ENCODE measurements at regions not wholly inside any gene's neighbourhood (a gene's known extent, or its start where the extent isn't known, plus 50 kb on each side); places are given as distances from the start of the nearest gene placed in this dataset.
"Not testable (repeated sequence)": the region's sequence is repeated elsewhere in the genome, so short reads cannot be mapped to it uniquely, and the experiment has no call there.

DNA sequence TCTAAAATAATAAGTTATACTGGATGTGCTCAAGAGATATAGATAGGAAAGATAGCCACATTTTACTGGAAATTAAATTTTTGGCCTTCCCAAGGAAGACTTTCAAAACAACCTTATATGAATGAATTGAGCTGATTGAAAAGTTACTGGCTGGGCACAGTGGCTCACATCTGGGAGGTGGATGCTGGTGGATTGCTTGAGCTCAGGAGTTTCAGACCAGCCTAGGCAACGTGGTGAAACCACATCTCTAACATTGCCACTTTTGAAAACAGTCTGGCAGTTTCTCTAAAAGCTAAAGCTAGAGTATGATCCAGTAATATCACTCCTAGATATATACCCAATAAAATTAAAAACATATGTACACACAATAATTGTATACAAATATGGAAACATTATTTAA lies 231.4 kb upstream of the POU1F1 start:
- in situ Hi-C loops (cut with HindIII; ENCODE audit: low sequenced_read_pairs): loop anchor here (25.0 kb wide), 1 partner anchor 220 kb away; the partner anchor contains the start of gene POU1F1

DNA sequence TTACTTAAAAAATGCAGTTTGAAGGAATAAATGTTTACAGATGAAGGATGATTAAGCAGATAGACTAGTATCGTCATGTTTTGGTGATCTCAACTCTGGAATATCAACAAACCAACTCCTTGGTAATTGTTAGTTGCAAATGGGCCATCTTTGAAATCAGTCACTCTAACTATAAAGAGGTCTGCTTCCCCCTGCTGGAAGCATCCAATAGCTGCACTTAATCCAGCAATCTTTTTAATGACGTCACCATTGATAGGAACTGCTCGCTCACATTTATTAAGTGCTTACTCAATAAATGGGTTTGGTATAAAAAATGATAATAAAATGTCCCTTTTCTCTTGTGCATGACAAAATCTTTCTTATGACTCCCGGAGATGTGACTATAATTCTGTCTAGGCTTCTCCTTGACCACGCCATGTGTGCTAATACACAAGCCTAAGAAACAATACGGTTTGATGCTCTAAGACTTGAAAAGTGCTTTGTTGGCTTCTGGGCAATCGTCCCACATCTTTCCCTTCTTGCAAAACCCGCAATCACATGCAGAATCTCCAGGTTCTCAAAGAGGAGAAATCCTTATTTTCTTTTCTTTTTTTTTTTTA lies 227.6 kb upstream of the POU1F1 start:
- in situ Hi-C loops (cut with HindIII; ENCODE audit: low sequenced_read_pairs): loop anchor here (25.0 kb wide), 1 partner anchor 217 kb away; the partner anchor contains the start of gene POU1F1

DNA sequence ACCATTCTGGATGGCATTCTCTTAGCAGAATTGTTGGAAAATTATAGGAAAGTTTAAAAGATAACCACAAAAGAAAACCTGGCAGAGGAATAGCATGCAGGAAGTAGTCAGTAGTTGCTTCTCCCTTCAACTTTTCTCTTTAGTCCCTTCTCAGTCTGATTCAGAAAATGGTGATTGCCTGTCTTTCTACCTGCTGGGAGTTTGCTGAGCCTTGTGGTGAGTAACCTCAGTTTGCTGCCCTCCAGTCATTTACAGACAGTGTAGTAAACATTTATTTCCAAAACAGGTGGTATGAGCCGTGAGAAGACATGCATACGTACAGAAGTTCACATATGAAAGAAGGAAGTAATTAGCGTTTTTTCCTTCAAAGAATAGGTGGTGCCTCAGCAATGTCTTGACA lies 224.7 kb upstream of the POU1F1 start:
- in situ Hi-C loops (cut with HindIII; ENCODE audit: low sequenced_read_pairs): loop anchor here (25.0 kb wide), 1 partner anchor 214 kb away; the partner anchor contains the start of gene POU1F1

DNA sequence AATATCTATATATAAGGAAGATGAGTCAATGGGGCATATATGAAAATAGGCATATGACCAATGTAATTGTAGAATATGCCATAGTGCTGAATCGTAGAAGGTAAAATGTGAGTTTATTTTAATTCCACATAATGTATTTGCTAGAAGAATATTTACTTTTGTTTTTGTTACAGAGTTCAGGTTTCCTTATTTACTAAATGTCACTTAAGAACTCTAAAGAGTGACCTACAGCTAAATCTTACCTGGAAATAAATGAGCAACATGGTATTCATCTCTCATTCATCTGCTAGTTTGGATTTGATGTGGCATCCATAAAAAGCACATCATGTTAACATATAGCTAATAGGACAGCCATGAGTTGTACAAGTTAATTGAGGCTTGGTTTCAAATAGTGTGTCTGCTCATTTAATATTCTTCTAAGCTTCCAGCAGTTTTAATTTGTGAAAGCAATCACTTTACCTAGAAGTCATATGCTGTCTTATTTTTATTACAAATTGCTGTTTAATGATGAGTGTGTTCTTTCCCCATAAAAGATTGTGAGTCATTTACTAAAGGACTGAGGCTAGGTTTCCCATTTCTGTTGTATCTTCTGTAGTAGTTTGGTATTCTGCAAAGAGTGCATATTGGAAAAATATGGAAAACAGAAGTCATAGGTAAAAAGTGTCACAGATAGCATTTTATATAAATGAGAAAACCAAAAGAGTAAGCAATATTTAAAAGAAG lies 222.1 kb upstream of the POU1F1 start:
- in situ Hi-C loops (cut with HindIII; ENCODE audit: low sequenced_read_pairs): no loop called here

DNA sequence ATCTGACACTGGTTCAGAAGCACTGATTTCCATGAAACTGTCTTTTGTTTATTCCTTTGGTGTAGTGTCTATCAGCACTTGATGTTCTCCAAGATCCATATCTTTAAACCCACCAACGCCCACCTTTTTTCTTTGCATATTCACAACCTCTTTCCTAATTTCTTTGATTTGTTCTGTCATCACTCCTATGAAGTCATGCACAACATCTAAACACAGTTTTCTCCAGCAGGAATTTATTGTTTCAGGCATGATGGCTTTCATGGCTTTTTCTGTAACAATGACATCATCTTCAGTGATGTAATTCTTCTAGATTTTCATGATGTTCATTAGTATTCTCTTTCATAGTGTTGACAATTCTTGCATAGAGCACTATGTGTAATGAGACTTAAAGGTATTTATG lies 219.6 kb upstream of the POU1F1 start:
- in situ Hi-C loops (cut with HindIII; ENCODE audit: low sequenced_read_pairs): no loop called here

DNA sequence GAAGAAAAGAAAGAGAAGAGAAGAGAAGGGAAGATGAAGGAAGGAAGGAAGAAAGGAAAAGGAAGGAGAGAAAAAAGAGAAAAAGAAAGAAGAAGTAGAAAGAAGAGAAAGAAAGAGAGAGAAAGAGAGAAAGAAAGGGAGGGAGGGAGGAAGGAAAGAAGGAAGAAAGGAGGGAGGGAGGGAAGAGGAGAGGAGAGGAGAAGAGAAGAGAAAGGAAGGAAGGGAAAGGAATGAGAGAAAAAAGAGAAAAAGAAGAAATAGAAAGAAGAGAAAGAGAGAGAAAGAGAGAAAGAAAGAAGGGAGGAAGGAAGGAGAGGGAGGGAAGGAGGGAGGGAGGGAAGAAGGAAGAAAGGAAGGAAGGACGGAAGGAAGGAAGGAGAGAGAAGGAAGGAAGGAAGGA lies 217.9 kb upstream of the POU1F1 start:
- in situ Hi-C loops (cut with HindIII; ENCODE audit: low sequenced_read_pairs): no loop called here

DNA sequence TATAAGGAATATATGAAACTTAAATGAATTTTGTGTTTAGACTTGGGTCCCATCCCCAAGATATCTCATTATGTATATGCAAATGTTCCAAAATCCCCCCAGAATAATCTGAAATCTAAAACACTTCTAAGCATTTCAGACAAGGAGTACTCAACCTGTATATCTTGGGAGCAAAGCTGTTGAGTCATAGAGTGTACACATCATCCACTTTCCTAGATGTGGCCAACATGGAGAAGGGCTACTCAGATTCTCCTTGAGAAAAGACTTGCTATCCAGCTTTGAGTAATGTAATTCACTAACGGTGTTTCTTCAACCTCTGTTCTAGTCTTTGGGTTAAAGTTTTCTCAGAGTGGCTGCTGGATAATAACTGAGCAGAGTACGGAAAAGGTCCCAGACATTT lies 215.5 kb upstream of the POU1F1 start:
- in situ Hi-C loops (cut with HindIII; ENCODE audit: low sequenced_read_pairs): no loop called here

DNA sequence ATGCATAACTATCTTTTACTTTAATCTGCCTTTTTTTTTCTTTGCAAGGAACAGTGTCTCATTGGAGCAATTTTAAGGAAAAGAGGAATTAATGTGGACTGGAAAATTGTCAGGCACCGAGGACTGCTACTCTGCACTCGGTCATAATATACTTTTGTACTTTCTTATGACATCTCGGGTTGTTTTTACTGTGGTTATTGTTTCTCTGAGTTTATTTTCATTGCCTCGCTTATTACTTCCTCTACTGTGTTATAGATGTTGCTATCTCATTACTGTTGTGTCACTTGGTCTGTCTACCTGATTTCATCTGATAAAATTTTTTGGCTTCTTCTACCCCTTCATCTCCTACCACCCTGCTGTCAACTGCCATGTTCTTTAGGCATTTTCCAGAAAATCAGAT lies 213.5 kb upstream of the POU1F1 start:
- in situ Hi-C loops (cut with HindIII; ENCODE audit: low sequenced_read_pairs): no loop called here

DNA sequence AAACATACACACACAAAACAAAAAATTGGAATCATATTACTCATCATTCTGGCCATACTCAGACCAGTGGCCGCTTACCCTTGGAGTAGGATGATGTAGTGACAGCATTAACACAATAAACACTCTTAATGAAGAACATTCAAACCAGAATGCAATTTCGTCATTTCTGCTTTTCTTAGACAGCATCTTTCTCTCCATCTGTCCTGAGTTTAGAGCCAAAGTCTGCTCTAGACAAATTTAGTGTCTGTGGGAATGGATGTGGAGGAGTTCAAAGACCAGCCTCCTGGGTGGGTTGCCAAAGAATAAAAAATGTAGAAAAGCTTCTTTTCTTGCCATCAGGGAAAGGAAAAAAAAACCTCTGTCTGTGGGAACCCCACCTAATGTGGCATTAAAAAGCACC lies 212.4 kb upstream of the POU1F1 start:
- in situ Hi-C loops (cut with HindIII; ENCODE audit: low sequenced_read_pairs): no loop called here

DNA sequence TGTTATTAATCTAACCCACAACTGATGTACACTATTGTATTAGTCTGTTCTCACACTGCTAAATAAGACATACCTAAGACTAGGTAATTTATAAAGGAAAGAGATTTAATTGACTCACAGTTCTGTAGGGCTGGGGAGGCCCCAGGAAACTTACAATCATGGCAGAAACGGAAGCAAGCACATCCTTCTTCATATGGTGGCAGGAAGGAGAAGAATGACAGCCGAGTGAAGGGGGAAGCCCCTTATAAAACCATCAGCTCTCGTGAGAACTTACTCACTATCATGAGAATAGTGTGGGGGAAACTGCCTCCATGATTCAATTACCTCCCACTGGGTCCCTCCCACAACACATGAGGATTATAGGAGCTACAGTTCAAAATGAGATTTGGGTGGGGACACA lies 210.3 kb upstream of the POU1F1 start:
- in situ Hi-C loops (cut with HindIII; ENCODE audit: low sequenced_read_pairs): not testable (repeated sequence)

DNA sequence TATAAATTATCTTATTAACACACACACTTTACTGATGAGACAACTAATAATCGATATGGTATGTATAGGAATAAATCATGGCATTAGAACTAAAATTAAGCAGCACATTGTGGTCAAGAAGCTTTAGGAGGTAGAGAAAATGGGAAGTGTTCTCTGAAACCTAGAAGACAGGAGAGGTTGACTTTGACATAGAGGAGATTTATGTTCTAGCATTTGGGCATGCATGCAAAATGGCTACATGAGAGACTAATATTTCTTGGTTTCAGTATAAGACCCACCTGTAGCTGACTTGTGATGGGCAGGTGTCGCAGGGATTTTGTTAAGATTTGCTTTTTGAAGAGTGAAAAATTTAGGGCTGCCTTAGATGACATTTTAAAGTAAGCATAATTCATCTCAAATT lies 209.7 kb upstream of the POU1F1 start:
- in situ Hi-C loops (cut with HindIII; ENCODE audit: low sequenced_read_pairs): no loop called here

DNA sequence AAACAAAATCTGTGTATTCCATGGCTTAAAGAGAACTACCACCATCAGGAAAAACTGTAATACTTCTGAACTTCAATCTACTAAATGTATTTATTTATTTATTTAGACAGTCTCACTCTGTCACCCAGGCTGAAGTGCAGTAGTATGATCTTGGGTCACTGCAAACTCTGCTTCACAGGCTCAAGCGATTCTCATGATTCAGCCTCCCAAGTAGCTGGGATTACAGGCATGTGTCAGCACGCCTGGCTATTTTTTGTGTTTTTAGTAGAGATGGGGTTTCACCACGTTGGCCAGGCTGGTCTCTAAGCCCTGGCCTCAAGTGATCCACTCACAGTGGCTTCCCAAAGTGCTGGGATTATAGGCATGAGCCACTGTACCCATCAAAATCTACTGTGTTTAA lies 202.3 kb upstream of the POU1F1 start:
- in situ Hi-C loops (cut with HindIII; ENCODE audit: low sequenced_read_pairs): no loop called here

DNA sequence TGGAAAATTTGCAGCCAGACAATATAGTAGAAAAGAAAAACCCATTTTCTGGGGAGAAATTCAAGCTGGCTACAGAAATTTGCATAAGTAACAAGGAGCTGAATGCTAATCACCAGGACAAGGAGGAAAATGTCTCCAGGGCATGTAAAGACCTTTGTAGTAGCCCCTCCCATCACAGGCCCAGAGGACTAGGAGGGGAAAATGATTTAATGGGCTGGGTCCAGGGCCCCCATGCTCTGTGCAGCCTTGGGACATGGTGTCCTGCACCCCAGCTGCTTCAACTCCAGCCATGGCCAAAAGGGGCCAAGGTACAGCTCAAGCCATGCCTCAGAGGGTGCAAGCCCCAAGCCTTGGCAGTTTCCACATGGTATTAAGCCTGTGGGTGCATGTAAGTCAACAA lies 197.6 kb upstream of the POU1F1 start:
- in situ Hi-C loops (cut with HindIII; ENCODE audit: low sequenced_read_pairs): no loop called here

DNA sequence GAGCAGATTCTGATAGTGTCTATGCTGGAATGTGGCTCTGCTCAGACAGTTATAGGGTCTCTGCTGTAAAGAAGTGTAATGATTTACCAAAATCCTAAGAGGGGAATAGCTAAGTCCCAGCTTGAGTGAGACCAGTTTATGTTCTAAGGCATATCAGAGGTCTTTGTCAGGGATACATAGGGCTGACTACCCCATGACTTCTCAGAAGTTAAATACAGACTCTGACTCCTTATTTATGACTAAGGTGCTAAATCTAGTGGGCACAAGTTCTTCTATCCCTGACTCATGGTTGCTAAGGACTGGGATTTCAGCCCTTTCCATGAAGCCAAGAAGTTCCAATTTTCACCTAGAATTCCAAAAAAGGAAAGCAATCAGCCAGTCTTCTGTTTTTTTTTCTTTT lies 192.6 kb upstream of the POU1F1 start:
- in situ Hi-C loops (cut with HindIII; ENCODE audit: low sequenced_read_pairs): no loop called here

DNA sequence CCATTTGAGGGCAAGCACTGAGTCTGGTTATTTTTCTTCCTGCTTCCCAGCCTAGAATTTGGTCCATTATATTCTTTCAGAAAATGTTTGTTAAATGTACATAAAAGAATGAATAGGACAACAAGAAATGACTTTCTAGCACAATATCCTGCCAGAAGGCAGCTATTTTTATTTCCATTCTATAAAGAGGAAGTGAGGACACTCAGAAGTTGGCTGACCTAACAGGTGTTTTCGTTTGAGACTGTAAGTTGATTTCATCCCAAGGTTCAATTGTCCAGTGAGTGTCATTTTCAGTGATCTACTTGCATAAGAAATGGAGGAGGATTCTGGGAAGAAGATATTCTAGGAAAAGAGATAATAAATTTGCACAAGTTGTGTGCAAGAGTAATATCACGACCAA lies 191.9 kb upstream of the POU1F1 start:
- in situ Hi-C loops (cut with HindIII; ENCODE audit: low sequenced_read_pairs): no loop called here

DNA sequence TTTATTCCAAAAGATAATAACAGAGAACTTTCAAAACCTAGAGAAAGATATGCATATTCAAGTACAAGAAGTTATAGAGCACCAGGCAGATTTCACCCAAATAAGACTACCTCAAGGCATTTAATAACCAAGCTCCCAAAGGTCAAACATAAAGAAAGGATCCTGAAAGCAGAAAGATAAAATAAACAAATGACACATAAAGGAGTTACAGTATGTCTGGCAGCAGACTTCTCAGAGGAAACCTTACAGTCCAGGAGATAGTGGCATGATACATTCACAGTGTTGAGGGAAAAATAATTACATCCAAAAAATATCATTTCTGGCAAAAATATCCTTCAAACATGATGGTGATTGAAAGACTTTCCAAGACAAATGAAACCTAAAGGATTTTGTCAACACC lies 185.8 kb upstream of the POU1F1 start:
- in situ Hi-C loops (cut with HindIII; ENCODE audit: low sequenced_read_pairs): no loop called here

DNA sequence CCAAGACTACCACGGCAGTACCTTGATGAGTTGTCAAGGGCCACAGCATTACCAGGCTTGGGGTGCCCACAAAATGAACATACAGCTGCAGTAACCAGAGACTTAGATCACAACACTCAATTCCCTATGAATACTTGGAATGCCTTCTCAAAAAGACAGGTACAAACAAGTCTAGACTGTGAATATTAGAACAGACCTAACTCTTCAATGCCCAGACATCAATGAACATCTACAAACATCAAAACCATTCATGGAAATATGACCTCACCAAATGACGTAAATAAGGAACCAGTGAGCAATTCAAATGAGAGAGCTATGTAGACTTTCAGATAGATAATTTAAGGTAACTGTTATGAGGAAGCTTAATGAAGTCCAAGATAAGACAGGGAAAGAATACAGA lies 185.1 kb upstream of the POU1F1 start:
- in situ Hi-C loops (cut with HindIII; ENCODE audit: low sequenced_read_pairs): no loop called here

DNA sequence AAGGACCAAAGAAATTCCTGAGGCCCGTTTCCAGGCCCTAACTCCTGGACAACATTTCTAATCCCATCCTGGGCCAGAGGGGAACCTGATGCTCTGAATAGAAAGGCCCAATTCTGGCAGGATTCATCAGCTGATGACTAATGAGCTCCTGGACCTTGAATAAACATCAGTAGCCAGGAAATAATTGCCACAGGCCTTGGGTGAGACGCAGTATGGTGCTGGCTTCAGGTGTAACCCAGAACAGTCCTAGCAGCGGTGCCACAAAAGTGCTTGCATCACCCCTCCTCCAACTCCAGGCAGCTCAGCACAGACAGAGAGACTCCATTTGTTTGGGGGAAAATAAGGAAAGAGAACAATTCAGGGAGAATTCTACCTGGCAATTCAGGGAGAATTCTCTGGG lies 184.7 kb upstream of the POU1F1 start:
- in situ Hi-C loops (cut with HindIII; ENCODE audit: low sequenced_read_pairs): no loop called here

DNA sequence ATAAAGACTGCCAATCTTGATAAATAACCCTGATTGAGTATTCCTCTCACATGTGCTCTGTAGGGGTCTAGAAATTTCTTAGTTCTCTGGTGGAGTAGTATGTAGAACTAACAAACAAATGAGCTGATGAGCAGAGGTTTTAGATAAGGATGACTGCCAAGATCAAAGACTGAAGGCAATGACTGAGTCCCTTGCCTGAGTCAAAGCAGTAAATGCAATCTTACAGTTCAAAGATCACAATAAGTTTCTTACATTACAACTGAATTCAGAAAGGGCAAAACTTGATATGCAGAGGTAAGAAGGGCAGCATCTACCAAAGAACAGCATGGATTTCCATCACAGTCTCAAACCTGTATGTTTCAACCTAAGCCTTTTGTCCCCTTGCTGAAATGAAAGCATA lies 172.2 kb upstream of the POU1F1 start:
- in situ Hi-C loops (cut with HindIII; ENCODE audit: low sequenced_read_pairs): no loop called here

DNA sequence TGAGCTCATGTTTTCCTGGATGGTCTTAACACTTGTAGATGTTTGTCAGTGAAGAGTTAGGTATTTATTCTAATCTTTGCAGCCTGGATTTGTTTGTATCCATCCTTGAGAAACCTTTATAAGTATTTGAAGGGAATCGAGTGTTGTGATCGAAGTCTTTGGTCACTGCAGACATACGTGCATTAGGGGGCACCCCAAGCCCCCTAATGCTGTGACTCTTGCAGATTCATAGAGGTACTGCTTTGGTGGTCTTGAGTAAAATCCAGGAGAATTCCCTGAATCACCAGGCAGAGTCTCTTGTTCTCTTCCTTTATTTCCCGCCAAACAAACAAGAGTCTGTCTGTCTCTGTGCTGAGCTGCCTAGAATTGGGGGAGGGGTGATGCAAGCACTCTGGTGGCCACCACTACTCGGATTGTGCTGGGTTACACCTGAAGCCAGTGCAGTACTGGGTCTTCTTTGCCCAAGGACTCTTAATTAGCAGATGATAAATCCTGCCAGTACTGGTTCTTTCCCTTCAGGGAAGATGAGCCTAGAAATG lies 170.5 kb upstream of the POU1F1 start:
- in situ Hi-C loops (cut with HindIII; ENCODE audit: low sequenced_read_pairs): no loop called here

DNA sequence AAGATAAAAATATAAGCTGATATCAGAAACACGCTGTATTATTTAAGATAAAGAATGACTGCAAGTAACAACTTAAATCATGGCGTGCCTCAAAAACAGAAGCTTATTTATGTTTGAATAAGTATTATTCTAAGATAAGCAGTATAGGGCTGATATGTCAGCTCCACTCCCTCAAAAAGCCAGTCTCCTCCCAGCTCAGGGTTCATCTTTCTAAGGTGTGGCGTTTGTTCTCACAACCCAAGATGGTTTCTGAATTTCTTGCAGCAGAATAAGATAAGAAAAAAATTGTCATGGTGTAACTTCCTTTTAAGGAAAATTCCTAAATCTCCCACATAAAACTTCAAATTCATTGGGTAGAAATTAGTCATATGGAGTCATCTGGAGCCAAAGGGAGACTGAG lies 166.1 kb upstream of the POU1F1 start:
- in situ Hi-C loops (cut with HindIII; ENCODE audit: low sequenced_read_pairs): no loop called here

DNA sequence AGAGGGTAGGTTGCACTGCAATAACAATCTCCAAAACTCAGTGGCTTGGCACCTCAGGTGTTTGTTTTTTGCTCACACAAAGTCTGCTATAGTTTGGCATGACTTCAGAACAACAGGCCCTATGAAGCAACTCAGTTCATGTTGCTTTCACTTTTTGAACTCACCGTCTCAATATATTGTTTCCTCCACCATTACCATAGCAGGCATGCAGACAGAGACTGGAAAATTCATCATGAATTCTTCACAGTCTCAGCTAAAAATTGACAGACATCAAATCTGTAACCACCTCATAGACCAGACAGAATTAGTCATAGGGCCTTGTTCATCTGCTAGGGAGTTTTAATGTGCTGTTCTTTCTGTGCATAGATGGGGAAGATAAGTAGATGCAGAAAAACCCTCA lies 161.4 kb upstream of the POU1F1 start:
- in situ Hi-C loops (cut with HindIII; ENCODE audit: low sequenced_read_pairs): no loop called here

Data from DLD1 (cell line).